Right kidney (tissue), 1 donor: ENCODE measurements at regions not wholly inside any gene's neighbourhood (a gene's known extent, or its start where the extent isn't known, plus 50 kb on each side); places are given as distances from the start of the nearest gene placed in this dataset.
A peak's percentile ranks its signal among the peaks of the same experiment; 100 is the strongest.
"Not testable (repeated sequence)": the region's sequence is repeated elsewhere in the genome, so short reads cannot be mapped to it uniquely, and the experiment has no call there.

Experiments used
- DNase-seq: peaks from one replicate; pipeline ENCODE4 v3.0.0-alpha.2; 2016

DNA sequence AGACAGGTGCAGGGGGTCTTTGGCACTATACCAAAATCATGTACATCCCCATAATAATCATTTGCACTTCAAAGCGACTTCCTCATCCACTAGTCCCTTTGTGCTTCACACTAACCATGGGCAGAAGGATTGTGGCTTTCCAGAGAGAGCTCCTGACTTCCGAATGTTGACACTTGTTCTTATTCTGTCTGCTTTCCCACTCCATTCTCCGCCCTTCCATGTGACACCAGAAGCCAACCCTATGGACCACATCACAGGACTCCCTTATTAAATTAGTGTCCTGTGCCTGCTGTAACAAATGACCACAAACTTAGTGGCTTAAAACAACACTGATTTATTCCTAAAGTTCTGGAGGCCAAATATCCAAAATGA, 91.6 kb downstream of the CMC2 start:
- DNase-seq = no peak

DNA sequence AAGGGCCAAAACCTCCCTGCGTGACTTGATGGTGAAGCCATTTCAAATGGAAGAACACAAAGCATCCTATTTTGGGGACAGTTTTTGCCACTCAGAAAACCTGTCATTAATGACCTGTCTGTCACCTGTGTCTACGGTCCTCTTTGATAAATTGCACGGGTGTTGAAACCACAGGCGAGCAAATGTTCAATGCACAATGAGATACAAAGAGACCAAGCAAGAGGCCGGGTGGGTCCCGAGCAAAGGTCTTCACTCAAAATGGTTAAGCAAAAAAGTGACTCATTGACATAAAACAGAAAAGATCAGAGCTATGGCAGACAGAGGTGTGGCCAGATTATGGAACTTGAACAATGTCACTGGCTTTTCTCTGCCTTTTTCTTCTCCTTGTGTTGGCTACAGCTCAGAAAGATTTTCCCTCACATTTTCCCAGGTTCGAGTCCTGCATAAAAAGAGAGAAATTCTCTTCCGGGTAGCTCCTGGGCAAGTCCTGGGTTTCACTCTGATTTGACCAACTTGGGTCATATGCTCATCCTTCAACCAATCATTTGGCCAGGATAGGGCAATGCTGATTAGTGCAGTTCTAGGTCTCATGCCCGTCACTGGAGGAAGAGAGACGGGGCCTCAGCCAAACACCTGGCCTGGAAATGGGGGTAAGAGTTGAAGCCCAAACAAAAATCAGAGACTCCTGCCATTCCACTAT, 92.2 kb downstream of the CMC2 start:
- DNase-seq = no peak

DNA sequence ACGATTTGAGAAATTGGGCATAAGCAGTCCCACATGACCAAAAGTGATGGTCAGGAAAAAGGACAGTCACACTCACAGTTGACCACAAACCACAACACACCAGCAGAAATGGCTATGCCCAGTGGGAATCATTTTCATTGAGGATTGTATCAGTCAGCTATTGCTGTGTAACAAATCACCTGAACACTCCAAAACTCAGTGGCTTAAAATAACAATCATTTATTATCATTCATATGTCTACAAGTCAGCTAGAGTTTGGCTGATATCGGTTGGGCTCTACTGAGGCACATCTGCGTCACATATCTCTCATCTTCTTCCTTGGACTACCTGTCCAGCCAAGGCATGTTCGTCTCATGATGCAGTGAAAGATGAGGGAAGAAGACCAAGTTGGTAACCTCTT, 93.3 kb downstream of the CMC2 start:
- no peak for DNase-seq

DNA sequence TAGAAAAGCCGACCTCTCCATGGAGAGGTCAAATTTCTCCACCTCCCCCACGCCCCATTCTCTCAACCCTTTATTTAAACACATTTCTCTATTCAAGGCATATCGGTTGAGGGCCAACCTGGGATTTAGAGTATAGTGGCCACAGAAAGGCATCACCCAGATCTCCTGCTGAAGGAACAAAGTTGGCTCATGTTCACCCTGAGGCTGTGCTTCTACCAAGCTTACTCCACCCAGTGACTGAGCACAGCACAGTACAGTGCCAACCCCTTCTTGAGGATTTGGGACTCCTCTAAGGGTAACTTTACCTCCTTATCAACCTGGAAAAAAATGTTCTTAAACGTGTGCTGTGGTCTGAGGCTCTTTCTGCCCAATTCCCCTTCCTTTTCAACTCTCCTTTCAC, 94.0 kb downstream of the CMC2 start:
- no peak for DNase-seq

DNA sequence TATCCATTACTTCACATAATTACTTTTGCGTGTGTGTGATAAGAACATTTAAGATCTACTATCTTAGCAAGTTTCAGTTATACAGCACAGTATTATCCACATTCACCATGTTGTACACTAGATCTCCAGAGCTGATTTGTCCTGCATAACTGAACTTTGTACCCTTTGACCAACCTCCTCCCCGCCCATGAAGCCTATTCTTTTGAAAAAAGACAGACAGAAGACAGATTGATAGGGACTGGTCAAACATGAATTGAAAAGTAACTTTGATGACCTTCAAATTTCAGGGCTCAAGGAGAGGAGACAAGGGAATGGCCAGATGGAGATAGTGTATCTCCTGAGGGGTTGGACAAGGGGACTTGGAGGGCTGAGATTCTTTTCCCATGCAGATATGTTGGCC, 96.3 kb downstream of the CMC2 start:
- DNase-seq = no peak

DNA sequence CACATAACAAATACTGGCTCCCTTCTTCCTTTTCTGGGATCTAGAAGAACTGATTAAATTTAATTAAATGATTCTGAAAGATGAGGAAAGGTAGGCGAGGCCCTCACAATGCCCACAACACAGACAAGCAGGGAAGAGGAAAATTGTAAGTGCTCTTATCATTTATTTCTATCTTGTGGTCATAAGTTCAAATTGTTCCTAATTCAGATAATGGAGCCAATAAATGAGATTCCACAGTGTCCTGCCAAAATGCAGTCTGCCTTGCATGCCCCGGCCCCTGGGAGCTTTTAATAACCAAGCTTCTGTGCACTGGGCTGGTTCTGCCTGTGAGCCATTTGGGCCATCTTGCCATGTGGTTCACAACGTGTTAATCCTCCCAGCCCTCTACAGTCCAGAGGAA, 97.0 kb downstream of the CMC2 start:
- DNase-seq = no peak

DNA sequence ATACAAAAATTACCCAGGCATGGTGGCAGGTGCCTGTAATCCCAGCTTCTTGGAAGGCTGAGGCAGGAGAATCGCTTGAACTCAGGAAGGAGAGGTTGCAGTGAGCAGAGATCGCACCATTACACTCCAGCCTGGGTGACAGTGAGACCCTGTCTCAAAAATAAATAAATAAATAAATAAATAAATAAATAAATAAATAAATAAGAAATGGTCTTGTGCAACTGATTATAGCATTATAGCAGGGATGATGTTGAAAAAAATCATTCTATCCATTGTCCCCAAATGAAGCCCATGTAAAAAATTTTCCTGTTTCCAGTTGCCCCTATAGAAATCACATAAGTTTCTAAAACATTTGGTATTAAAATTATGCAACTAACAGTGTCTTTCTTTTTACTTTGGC, 100.5 kb downstream of the CMC2 start:
- not testable (repeated sequence) for DNase-seq

DNA sequence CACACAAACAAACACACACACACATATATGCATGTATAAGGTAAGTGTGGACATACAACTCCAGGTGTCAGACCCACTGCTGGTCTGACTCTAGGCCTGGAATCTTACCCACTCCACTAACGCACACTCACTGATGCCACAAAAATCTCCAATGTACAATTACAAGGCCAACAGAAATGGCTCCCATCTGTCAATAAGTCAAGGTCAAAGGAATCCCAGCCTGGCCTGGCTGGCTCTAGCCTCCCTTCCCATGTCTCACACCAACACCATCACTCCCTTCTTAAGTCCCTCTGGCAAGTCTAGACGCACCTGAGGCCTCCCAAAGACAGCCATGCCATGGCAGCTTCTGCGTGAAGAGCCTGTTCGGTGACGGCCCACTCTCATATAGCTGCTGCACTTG, 99.2 kb upstream of the CDYL2 start:
- DNase-seq = no peak

DNA sequence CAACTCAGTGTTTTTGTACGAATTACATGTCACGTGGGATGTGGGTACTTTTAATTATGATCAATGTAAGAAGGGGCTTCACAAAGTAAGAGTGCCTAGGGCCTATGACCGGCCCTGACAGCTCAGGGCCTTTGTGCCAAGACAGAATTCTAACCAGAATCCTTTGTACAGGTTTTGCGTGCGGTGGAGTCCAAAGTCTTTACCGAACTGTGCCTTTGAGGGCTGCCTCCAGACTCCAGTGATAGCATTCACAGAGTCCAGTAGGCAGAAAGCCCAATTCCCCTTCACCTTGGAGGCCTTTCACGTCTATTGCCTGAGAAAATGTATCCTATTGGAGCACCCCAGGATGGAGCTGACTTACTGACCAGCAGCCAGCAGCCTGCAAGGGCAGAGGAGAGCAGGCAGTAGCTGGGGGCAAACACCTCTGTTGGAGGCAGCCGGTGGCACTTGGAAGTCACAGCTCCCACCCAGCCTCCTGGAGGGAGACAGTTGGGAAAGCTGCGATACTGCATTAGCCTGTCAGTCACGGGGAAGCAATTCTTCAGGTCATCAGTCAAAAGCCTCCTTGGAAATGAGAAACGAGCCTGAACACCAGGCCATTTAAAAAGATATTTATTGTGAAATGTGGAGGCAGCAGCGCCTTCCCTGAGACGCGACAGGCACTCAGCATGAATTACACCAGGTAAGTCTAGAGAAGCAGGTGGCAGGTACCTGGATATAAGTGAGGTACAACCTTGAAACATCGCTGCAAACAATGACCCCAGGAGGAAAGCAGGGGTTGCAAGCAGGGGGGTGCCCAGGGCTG, 98.1 kb upstream of the CDYL2 start:
- DNase-seq = no peak

DNA sequence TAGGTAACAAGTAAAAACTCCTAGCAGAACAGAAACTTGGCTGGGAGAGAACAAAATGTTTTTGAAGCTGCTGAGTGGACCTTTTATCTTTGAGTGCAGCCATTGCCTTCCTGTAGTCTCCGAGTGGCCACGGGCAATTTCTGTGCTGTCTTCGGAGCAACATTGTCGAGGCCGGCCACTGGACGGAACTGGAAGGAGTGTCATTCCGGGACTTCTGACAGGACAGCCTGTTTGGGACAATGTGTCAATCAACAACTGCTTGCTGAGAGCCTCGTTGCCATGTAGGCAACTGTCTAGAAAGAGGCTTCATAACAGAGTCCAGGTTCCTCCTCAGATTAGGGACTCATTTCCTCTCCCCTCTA, 96.2 kb upstream of the CDYL2 start:
- DNase-seq = no peak

DNA sequence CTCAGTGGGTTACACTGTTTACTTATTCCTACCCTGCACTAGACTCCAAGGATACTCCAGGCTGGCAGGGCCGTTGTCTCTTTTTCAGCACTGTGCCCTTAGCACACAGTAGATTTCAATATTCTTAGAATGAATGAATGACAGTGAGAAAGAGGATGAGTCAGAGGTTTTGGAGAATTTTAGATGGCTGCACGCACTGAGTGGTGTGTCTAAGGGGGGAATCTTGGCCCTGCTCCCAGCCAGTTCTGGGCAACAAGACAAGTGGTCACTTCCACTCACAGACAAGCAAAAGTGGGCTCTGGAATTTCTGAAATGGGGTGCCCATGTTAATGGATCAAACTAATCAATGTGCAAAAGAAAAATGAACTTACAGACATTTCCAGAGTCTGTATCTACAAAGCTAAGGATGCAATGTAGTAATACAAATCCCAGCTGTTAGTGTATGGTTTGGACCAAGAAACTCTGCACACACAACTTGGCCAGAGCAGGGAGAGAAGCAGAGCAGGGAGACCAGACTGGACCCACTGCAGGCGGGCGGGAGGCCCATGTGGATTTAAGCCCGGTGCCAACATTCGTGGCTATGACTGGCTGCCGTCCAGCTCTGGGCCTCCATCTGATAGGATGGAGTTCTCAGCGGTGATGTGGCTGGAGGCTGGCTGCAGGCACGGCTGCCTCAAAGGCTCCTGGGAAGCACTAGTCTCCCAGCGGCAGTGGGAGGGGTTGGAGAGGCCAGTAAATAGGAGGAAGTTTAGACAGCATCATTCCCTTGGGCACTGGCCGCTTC, 95.6 kb upstream of the CDYL2 start:
- peak; percentile 27 for DNase-seq

DNA sequence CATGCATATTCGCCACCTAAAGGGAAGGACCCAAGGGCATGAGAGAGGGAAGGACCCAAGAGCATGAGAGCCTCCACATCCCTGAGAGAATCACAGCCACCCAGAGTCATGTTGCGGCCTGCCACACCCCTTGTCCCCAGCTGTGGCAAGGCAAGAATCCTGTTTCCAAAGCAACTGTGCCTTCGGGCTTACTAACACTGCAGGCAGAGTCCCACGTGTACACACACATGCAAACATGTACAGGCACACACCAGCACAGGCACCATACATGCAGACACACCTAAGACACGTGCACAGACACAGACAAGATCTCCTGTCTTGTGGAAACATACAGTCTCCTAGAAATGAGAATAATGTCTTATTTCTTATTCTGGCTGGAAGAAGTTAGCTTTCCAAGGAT, 92.4 kb upstream of the CDYL2 start:
- DNase-seq = no peak

DNA sequence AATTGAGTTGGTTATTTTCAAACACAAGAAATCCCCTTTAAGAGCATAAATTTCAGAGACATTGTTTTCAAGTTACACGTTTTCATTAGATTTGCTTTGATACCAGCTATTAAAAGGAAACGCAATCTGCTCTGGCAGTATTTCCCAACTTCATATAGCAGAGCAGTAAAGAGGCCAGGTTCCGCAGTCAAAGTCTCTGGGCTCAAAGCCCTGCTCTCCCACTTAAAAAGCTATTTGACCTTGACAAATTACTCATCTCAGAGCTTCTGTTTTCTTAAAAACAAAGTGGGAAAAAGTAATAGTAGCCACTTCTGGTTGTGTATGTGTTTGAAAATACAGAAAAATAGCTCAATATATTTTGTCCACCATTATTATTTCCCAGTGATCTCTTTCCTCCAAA, 89.7 kb upstream of the CDYL2 start:
- no peak for DNase-seq

DNA sequence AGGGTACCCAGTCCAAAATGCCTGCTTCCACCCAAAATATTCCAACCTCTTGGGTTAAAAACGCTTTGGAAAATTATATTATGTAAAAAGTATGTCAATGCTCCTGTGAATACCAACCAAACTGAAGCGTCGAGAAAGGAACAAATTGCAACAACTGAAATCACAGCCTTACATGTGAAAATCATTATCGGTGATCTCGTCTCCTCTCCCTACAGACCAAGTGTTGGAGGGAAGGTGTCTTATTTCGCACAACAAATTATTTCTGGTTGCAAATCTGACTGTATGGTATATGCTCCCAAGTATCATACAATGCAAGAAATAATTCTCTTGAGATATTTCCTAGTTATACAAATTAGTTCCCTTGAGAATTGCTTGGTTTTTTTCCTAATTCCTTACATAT, 89.3 kb upstream of the CDYL2 start:
- DNase-seq = no peak

DNA sequence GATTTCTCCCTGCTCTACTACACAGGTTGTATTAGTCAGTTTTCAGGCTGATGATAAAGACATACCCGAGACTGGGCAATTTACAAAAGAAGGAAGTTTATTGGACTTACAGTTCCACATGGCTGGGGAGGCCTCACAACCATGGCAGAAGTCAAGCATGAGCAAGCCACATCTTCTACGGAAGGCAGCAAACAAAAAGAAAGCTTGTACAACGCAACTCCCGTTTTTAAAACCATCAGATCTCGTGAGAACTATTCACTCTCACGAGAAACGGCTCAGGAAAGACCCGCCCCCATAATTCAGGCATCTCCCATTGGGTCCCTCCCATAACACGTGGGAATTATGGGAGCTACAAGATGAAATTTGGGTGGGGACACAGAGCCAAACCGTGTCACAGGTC, 88.0 kb upstream of the CDYL2 start:
- not testable (repeated sequence) for DNase-seq

DNA sequence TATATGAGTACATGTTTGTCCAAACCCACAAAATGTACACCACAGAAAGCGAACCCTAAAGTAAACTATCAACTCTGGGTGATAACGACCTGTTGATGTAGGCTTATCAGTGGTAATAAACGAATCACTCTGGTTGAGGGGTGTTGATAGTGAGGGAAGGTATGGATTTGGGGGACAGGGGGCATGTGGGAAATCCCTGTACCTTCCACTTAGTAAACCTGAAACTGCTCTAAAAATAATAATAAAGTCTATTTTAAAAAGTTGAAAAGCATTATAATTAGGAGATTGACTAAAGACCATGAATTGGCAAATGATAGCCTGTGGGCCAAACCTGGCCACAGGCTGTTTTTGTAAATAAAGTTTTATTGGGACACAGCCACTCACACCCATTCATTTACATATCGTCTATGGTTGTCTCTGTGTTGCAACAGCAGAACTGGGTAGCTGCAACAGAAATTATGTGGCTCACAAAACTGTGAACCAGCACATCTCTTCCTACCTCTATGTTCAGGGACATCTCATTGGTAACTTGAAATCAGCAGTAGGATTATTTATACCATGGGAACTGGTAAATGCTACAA, 85.5 kb upstream of the CDYL2 start:
- no peak for DNase-seq

DNA sequence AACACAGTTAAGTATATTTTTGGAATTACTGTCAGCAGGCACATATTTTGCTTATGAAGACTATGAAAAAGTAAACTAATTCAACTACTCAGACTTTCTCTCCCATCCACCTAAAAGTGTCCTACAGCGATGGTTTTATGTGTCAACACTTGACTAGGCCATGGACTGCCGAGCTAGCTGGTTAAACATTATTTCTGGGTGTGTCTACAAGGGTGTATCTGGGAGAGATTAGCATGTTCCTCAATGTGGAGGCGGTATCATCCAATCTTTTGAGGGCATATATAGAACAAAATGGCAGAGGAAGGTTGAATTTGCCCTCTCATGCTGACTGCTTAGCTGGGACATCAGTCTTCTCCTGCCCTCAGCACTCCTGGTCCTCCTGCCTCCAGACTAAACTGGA, 82.7 kb upstream of the CDYL2 start:
- DNase-seq = no peak

DNA sequence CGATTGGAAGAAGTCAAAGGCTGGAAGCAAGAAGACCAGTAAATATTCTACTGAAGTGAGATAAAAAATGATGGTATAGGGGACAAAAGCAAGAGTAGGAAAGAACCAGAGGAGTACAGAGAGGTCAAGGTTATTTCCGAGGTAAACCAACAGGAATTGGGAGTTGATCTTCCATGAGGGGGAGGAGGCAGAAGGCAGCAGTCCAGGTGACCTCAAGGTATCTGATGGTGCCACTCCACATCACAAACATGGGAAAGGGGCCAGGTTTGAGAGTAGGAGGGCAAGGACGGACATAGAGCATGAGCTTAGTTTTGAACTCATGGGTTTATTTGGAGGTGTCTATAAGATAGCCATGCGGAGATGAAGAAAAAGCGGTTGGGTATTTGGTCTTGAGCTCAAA, 79.4 kb upstream of the CDYL2 start:
- no peak for DNase-seq

DNA sequence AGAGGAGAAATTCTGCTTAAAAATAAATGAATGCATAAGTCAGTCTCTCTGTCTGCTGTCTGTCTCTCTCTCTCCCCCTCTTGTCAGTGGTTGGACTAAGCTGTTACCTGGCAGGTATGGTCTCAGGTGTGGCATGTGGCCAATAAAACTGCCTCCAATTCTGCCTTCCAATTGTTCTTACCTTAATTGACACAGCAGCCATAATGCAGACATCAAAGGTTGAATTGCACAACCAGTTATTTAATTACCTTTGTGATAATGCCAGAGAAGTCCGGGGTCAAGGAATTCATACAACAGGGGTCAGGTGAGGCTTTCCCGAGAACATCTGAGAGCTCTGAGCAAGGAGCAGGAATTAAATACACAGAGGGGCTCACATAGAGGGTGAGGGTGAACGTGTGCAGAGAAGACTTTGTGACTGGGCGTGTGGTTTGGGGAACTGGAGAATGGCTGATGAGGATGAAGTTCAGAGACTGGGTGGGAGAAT, 78.8 kb upstream of the CDYL2 start:
- no peak for DNase-seq

DNA sequence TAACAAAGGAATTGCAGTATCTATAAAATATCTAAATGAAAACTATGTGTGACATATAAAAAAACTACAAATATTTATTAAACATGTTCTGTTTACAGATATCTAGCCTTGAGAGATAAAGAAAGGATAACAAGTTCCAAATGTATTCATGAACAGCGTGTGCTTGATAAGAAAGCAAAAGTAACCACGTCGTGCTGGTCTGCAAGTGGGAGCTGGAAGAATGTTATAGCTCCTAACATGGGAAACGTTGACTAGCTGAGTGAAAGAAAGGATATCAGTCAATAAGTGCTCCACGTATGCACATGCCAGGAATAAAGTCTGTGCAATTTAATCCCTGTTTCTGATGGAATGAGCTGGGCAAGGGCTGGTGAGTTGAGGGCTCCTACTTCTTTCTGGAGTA, 71.2 kb upstream of the CDYL2 start:
- DNase-seq = no peak

DNA sequence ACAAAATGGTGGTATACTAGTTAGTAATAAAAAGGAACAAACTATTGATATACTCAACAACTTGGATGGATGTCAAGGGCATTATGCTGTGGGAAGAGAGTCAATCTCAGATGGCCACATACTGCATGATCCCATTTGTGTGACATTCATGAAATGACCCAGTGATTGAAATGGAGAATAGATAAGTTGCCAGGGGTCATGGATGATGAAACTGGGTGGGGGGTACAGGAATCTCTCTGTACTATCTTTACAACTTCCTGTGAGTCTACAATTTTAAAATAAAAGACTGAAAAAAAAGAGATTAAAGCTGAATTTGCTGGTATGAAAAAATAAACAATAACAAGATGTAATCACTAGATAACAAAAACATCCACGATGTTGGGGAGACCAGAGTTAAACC, 70.5 kb upstream of the CDYL2 start:
- no peak for DNase-seq

DNA sequence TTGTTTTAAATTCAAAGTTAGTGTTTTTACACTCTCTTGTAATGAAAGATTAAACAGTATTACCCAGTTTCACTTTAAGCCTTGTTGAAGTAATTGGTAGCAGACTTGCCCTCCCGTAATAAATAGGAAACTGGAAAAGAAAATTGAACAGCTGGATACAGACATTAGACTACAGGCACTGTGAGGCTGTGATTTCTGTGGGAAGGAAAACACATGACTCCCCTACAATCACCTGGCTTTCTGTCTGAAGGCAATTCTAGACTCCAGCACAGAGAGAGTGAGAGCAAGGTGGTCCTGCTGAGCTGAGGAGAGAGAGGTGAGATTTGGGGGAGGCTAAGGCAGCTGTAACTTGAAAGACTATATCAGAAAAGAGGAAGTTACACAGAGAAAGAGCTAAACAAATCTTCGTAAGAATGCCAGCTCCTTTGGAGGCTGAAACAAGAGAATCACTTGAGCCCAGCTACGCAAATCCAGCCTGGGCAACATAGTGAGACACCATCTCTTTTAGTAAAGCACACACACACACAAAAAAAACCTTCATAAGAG, 57.8 kb upstream of the CDYL2 start:
- DNase-seq = no peak
